Hepatocyte (in vitro differentiated cells): ENCODE measurements at regions not wholly inside any gene's neighbourhood (a gene's known extent, or its start where the extent isn't known, plus 50 kb on each side); places are given as distances from the start of the nearest gene placed in this dataset.

Experiments used
- CTCF ChIP-seq: fragments of 200-600 bp; sonication (generic); IDR thresholded peaks from 2 replicates; pipeline ENCODE4 v1.5.1; 2016; ENCODE audit warnings: antibody characterized with exemption, mild to moderate bottlenecking; ENCODE audit not compliant: poor library complexity
- EZH2 ChIP-seq: fragments of 200-600 bp; sonication (generic); IDR thresholded peaks from 2 replicates; pipeline ENCODE4 v1.6.1; 2016; ENCODE audit warnings: antibody characterized with exemption, mild to moderate bottlenecking, borderline replicate concordance

GRCh38 chr21:16388911-16389560 lies 659.3 kb downstream of the USP25 start:
- no peak for TF ChIP-seq CTCF
- TF ChIP-seq EZH2 = no peak
